RWPE2 (cell line): ENCODE measurements at regions not wholly inside any gene's neighbourhood (a gene's known extent, or its start where the extent isn't known, plus 50 kb on each side); places are given as distances from the start of the nearest gene placed in this dataset.

Source experiments
- ATAC-seq: fragments of 200-7000 bp; cut with Tn5 transposase; 3 replicates; pipeline ENCODE4 v1.9.1; 2021; ENCODE audit warnings: low read depth
- DNase-seq: peaks from one replicate; pipeline ENCODE4 v3.0.0-alpha.2; 2020; ENCODE audit warnings: low spot score
- H3K27ac ChIP-seq: fragments of 450-650 bp; 2 replicates; pipeline ENCODE4 v1.5.1; 2017; ENCODE audit warnings: mild to moderate bottlenecking; ENCODE audit not compliant: poor library complexity, severe bottlenecking
- H3K27me3 ChIP-seq: fragments of 250-450 bp; sonication (Bioruptor Pico); 2 replicates; pipeline ENCODE4 v1.5.1; 2021; ENCODE audit warnings: mild to moderate bottlenecking, moderate library complexity; ENCODE audit not compliant: insufficient read depth, poor library complexity, severe bottlenecking
- H3K36me3 ChIP-seq: fragments of 250-450 bp; sonication (Bioruptor Pico); 2 replicates; pipeline ENCODE4 v1.5.1; 2020; ENCODE audit warnings: low read depth, mild to moderate bottlenecking, moderate library complexity
- H3K4me1 ChIP-seq: fragments of 250-450 bp; sonication (Bioruptor Pico); 2 replicates; pipeline ENCODE4 v1.5.1; 2021; ENCODE audit warnings: mild to moderate bottlenecking, moderate library complexity; ENCODE audit not compliant: insufficient read depth, poor library complexity, severe bottlenecking
- H3K4me3 ChIP-seq: fragments of 250-450 bp; sonication (Bioruptor Pico); 2 replicates; pipeline ENCODE4 v1.5.1; 2021; ENCODE audit warnings: mild to moderate bottlenecking, moderate library complexity; ENCODE audit not compliant: severe bottlenecking
- H3K9me3 ChIP-seq: fragments of 250-450 bp; sonication (Bioruptor Pico); 2 replicates; pipeline ENCODE4 v1.5.1; 2021; ENCODE audit warnings: mild to moderate bottlenecking, moderate library complexity; ENCODE audit not compliant: severe bottlenecking
- CTCF ChIP-seq: fragments of 450-650 bp; IDR thresholded peaks from one replicate; pipeline ENCODE4 v1.5.1; 2017; ENCODE audit warnings: mild to moderate bottlenecking, moderate library complexity; ENCODE audit not compliant: poor library complexity, severe bottlenecking

GRCh38 chr18:78611869-78612268 is 367.7 kb upstream of the SALL3 start:
- Histone ChIP-seq H3K27me3 (no peaks in the 10 kb centered on the region), H3K4me1 (no peaks in the 10 kb centered on the region), H3K27ac (no peak overlapping the region), H3K4me3 (no peak overlapping the region), H3K9me3 (peaks cover 5% of the 10 kb centered on the region), H3K36me3 (no peaks in the 10 kb centered on the region)
- DNase-seq (no peak), ATAC-seq (no peak)
- TF ChIP-seq CTCF = no peak

GRCh38 chr18:78612318-78612717 is 367.3 kb upstream of the SALL3 start:
- H3K9me3 ChIP-seq = peaks cover 5% of the 10 kb centered on the region
- no peak overlapping the region for H3K4me3 ChIP-seq
- no peak overlapping the region for H3K27ac ChIP-seq
- no peaks in the 10 kb centered on the region for H3K27me3 ChIP-seq
- no peaks in the 10 kb centered on the region for H3K36me3 ChIP-seq
- no peak for TF ChIP-seq CTCF
- no peak for DNase-seq
- H3K4me1 ChIP-seq = no peaks in the 10 kb centered on the region
- no peak for ATAC-seq

- H3K9me3 ChIP-seq = peaks cover 5% of the 10 kb centered on the region
- no peaks in the 10 kb centered on the region for H3K27me3 ChIP-seq
- H3K4me1 ChIP-seq = no peaks in the 10 kb centered on the region
- TF ChIP-seq CTCF = no peak
- no peak overlapping the region for H3K4me3 ChIP-seq
- DNase-seq (no peak), ATAC-seq (no peak)
- H3K27ac ChIP-seq = no peak overlapping the region
- H3K36me3 ChIP-seq = no peaks in the 10 kb centered on the region
These were observed 366.8 kb upstream of the SALL3 start for GRCh38 chr18:78612801-78613200.

- Histone ChIP-seq H3K4me3 (no peak overlapping the region), H3K4me1 (no peaks in the 10 kb centered on the region)
- no peak for ATAC-seq
These were observed 360.9 kb upstream of the SALL3 start for GRCh38 chr18:78618726-78619125.

GRCh38 chr18:78619854-78620253 is 359.8 kb upstream of the SALL3 start:
- no peaks in the 10 kb centered on the region for H3K27me3 ChIP-seq
- no peak overlapping the region for H3K4me3 ChIP-seq
- DNase-seq (no peak), ATAC-seq (no peak)
- H3K4me1 ChIP-seq = no peaks in the 10 kb centered on the region
- H3K36me3 ChIP-seq = no peaks in the 10 kb centered on the region
- H3K9me3 ChIP-seq = peaks cover 7% of the 10 kb centered on the region
- TF ChIP-seq CTCF = no peak
- no peak overlapping the region for H3K27ac ChIP-seq

More at GRCh38 chr18:78618726-78619125, 360.9 kb upstream of the SALL3 start:
- no peak for DNase-seq
- Histone ChIP-seq H3K9me3 (peaks cover 7% of the 10 kb centered on the region), H3K27me3 (no peaks in the 10 kb centered on the region), H3K36me3 (no peaks in the 10 kb centered on the region), H3K27ac (no peak overlapping the region)
- TF ChIP-seq CTCF = no peak
